ENCODE measurements at regions not wholly inside any gene's neighbourhood (a gene's known extent, or its start where the extent isn't known, plus 50 kb on each side); places are given as distances from the start of the nearest gene placed in this dataset.

DNA sequence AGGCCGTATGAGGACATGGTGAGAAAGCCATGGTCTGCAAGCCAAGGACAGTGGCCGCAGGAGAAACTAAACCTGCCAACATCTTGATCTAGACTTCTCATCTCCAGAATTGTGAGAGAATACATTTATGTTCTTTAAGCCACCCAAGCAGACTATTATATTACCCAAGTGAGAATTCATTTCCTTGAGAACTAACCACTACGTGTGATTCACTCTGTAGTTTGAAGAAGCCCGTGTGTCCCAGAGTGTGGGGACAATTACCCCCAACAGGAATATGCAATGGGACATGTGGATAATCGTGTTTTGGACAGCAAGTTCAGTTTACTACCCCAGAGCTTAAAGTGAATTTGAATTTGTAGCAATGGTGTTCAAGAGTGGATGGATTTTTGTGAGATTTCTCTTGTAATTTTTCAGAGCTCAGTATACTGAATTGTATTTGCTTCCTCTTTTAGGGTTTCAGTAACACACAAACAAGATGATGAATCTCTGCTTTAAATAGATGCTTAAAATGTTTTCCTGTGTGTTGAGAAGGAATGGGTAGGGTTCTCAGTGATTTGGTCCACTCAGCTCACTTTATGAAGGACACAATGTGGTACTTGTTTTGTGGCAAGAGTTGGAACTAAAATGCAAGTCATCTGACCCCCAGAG, 100.0 kb upstream of the ARHGAP20 start:
- TF ChIP-seq POLR2A (IDR thresholded peaks at IDR 0.05; ENCODE audit: low read depth, low read length) (no peak), TAF1 (IDR thresholded peaks at IDR 0.05; ENCODE audit: low read depth, low read length) (no peak), POLR2AphosphoS5 (IDR thresholded peaks at IDR 0.05; ENCODE audit: low read depth, low read length) (no peak)

Measured in GM12891 (cell line).